ENCODE measurements at regions not wholly inside any gene's neighbourhood (a gene's known extent, or its start where the extent isn't known, plus 50 kb on each side); places are given as distances from the start of the nearest gene placed in this dataset.

GRCh38 chr15:39216816-39217215 is 364.1 kb upstream of the THBS1 start:
- no peak for DNase-seq (ENCODE audit: low spot score in 2 of 2)
- no peak for FAIRE-seq

DNA sequence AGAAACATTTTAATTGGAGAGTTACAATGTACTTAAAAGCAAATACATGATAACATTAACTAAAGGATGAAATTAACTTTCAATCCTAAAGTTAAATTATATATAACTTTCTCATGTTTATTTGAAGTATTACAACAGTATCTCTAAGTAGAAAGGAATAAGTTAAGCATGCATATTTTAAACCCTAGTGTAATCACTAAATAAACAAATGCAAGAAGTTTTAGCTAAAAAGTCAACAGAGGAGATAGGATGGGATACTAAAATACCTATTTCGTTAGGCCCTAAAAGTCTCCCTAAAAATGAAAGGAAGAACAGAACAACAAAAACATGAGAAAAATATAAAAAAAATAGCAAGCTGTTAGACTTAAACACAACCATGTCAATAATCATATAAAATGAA is 361.3 kb upstream of the THBS1 start:
- DNase-seq (ENCODE audit: low spot score in 2 of 2) (no peak), FAIRE-seq (no peak)

DNA sequence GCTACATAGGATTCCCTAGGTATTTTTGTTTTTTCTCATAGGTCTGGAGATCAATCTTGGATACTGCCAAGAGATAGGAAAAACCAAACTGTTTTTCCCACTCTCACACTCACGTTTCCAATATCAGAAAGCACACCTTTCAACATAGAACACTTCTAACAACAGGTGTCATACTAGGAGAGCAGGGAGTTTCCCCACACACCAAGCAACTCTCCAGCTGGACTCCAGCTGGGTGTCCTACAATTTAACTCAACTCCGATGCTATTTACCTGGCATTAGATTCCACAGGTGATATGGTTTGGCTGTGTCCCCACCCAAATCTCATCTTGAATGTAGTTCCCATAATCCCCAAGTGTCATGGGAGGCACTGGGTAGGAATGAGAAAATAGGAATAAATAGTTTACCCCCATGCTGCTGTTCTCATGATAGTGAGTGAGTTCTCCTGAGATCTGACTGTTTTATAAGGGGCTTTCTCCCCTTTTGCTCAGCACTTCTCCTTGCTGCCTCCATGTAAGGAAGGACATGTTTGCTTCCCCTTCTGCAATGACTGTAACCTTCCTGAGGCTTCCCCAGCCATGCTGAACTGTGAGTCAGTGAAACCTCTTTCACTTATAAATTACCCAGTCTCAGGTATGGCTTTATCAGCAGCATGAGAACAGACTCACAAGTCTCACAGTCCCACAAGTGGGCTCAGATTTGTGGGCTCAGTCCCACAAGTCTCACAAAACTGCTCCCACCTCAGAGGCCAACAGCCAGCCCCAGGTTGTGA is 354.5 kb upstream of the THBS1 start:
- FAIRE-seq (no peak), DNase-seq (ENCODE audit: low spot score in 2 of 2) (no peak)

- FAIRE-seq (no peak), DNase-seq (ENCODE audit: low spot score in 2 of 2) (no peak)
These were observed 353.9 kb upstream of the THBS1 start for GRCh38 chr15:39227001-39227400.

DNA sequence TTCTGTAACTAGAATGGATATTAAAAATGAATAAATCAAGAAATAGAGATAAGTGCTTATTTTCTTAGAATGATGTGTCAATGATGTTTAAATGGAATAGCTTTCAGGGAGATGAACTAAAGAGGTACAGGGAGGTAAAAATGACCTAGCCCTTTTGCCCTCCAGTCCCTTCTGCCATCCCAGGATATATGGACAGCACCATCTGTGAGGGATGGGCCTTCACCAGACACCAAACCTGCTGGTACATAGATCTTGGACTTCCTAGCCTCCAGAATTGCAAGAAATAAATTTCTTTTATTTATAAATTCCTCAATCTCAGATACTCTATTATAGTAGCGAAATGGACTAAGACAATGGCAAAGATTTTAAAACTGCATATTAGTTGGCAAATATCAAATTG is 352.0 kb upstream of the THBS1 start:
- FAIRE-seq (no peak), DNase-seq (ENCODE audit: low spot score in 2 of 2) (no peak)

- FAIRE-seq = no peak
- DNase-seq (ENCODE audit: low spot score in 2 of 2) = no peak
These were observed 350.5 kb upstream of the THBS1 start for GRCh38 chr15:39230205-39230907.

DNA sequence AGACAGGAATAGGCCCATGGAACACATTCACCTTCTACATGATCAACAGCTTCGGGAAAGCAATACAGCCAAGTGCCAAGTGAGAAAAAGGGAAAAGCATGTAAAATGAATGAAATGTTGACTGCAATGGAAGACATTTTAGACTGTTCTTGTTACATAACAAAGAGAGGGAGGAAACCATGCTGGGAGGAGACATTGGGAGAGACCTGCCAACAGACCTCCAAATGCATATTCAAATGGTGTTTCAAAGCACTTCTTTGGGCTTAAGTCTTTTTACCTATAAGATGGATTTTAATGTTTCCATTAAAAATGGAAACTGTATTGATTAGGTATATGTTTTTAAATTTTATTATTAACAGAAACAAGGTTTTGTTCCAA is 350.0 kb upstream of the THBS1 start:
- FAIRE-seq = no peak
- no peak for DNase-seq (ENCODE audit: low spot score in 2 of 2)

GRCh38 chr15:39232512-39232911 is 348.4 kb upstream of the THBS1 start:
- no peak for FAIRE-seq
- DNase-seq (ENCODE audit: low spot score in 2 of 2) = no peak

GRCh38 chr15:39235084-39235795 is 345.6 kb upstream of the THBS1 start:
- FAIRE-seq = no peak
- DNase-seq (ENCODE audit: low spot score in 2 of 2) = no peak

GRCh38 chr15:39236375-39236774 is 344.5 kb upstream of the THBS1 start:
- FAIRE-seq = no peak

DNA sequence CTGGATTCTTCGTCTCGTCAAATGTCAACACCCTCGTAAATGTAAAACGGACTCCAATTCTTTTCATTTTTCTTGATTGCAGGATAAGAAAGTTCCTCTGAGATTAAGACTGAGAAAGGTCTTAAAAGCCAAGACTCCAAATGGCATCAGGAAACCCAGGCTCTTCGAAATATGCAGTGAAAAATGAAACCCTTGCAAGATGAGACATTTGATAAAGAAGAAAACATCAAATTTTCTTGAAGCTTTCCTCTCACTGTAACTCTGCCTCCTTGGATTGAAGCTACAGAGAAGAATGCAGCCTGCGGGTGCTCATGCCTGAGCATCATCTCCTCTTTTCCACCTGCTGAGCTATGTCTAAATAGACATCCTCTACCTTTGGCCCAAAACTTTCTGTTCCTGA is 342.4 kb upstream of the THBS1 start:
- FAIRE-seq = no peak
- no peak for DNase-seq (ENCODE audit: low spot score in 2 of 2)

More at GRCh38 chr15:39236375-39236774, 344.5 kb upstream of the THBS1 start:
- DNase-seq (ENCODE audit: low spot score in 2 of 2) = no peak

DNA sequence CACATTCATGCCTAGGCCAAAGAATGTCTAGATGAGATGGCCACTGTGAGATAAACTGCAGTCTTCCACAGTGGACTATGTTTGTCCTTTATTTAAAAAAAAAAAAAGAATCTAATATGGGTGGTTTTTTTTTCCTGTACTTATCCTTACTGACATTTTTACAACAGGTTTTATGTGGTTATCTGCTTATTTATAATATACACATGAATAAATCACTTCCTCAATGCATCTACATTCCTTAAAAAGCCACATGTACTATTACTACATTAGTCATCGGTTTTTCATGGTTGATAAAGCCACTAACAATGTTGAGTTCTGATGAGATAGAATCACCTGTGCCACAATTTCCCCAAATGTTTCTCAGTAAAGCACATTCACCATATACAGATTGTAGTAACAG is 341.3 kb upstream of the THBS1 start:
- DNase-seq (ENCODE audit: low spot score in 2 of 2) = no peak
- no peak for FAIRE-seq

DNA sequence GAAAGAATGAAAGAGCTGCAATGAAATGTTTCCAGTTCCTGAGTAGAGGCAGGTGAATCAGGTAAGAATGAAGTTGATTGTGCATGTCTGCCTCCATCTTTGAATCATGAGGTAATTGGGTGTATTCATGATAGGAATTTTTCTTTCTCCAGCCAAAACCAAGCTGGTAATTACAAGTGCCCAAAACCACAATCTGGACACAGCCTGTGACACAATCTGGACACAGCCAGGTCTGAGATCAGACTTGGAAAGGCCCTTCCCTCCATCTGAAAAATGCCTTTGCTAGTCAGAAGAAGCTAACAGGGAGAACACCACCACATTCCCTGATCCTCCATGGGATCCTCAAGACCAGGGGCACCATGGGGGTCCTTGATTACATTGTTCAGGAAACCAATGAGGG is 338.5 kb upstream of the THBS1 start:
- DNase-seq (ENCODE audit: low spot score in 2 of 2) = no peak
- FAIRE-seq = no peak

- FAIRE-seq (no peak), DNase-seq (ENCODE audit: low spot score in 2 of 2) (no peak)
These were observed 337.5 kb upstream of the THBS1 start for GRCh38 chr15:39243396-39243795.

DNA sequence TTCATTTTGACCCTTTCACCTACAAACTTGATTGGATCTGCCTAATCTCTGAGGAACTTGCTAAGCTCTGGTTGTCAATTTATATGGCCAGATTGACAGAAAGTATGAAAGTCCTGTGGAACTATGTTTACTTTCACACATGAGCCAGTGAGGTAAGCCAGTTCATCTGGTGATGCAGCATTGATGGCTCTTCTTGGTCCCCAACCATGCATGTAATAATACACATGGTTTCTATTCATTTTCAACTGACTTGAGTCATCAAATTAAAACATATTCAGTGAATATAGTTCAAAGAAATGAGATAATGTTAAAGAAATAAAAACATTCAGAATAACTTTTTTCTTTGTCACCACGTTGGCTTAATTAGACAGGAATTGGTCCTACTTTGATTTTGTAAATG is 336.1 kb upstream of the THBS1 start:
- no peak for DNase-seq (ENCODE audit: low spot score in 2 of 2)
- no peak for FAIRE-seq

GRCh38 chr15:39246523-39246922 is 334.4 kb upstream of the THBS1 start:
- DNase-seq (ENCODE audit: low spot score in 2 of 2) (no peak), FAIRE-seq (no peak)

- DNase-seq (ENCODE audit: low spot score in 2 of 2) = no peak
- FAIRE-seq = no peak
These were observed 333.3 kb upstream of the THBS1 start for GRCh38 chr15:39247574-39247973.

GRCh38 chr15:39248204-39248603 is 332.7 kb upstream of the THBS1 start:
- DNase-seq (ENCODE audit: low spot score in 2 of 2) (no peak), FAIRE-seq (no peak)

- no peak for FAIRE-seq
- no peak for DNase-seq (ENCODE audit: low spot score in 2 of 2)
These were observed 330.9 kb upstream of the THBS1 start for GRCh38 chr15:39250001-39250400.

GRCh38 chr15:39250460-39251186 is 330.3 kb upstream of the THBS1 start:
- DNase-seq (ENCODE audit: low spot score in 2 of 2) (no peak), FAIRE-seq (no peak)

Data from frontal cortex (tissue), 3 donors.